ENCODE measurements at regions not wholly inside any gene's neighbourhood (a gene's known extent, or its start where the extent isn't known, plus 50 kb on each side); places are given as distances from the start of the nearest gene placed in this dataset.

GRCh38 chr16:54422569-54422978 lies 136.0 kb upstream of the IRX3 start:
- Histone ChIP-seq H3K27ac (ENCODE audit: low read length) (no peak overlapping the region), H3K4me3 (ENCODE audit: low read depth in 2 of 2, low read length in 2 of 2) (no peak overlapping the region), H3K27me3 (ENCODE audit: control insufficient read depth, insufficient read depth, low read length) (no peaks in the 10 kb centered on the region), H3K9me3 (ENCODE audit: control insufficient read depth, insufficient read depth, low read depth, low read length) (no peaks in the 10 kb centered on the region), H3K36me3 (ENCODE audit: control insufficient read depth, insufficient read depth, low read length) (no peaks in the 10 kb centered on the region), H3K4me1 (ENCODE audit: control insufficient read depth, insufficient read depth, low read length) (no peaks in the 10 kb centered on the region)
- no TSS peak for BruUV-seq (replicated peaks)
- DNase-seq (ENCODE audit: low read depth, low spot score) = no peak
- ChIA-PET CTCF (no interaction called here), POLR2A (no interaction called here)
- no peak for TF ChIP-seq POLR2AphosphoS5 (IDR thresholded peaks at IDR 0.05; ENCODE audit: low read depth, low read length)
- TF ChIP-seq SIN3A (IDR thresholded peaks at IDR 0.05; ENCODE audit: borderline replicate concordance, insufficient read depth, low read depth, low read length) = no peak
- no peak for TF ChIP-seq REST (IDR thresholded peaks at IDR 0.05; ENCODE audit: insufficient read depth in 1 of 2, low read depth in 2 of 2, low read length in 1 of 2)
- no peak for TF ChIP-seq CTCF (IDR thresholded peaks at IDR 0.05)
- no peak for TF ChIP-seq TCF7L2 (IDR thresholded peaks at IDR 0.05; ENCODE audit: low read depth, low read length)
- no peak for ATAC-seq
- in situ Hi-C loops (cut with HindIII; ENCODE audit: low pct_unique_long_range_greater_than_20kb, low sequenced_read_pairs) = no loop called here
- intact Hi-C loops (cut with micrococcal nuclease; ENCODE audit: unreplicated experiment) = no loop called here

GRCh38 chr16:54422159-54422558 lies 135.6 kb upstream of the IRX3 start:
- Histone ChIP-seq H3K27me3 (ENCODE audit: control insufficient read depth, insufficient read depth, low read length) (no peaks in the 10 kb centered on the region), H3K4me1 (ENCODE audit: control insufficient read depth, insufficient read depth, low read length) (no peaks in the 10 kb centered on the region), H3K9me3 (ENCODE audit: control insufficient read depth, insufficient read depth, low read depth, low read length) (no peaks in the 10 kb centered on the region), H3K36me3 (ENCODE audit: control insufficient read depth, insufficient read depth, low read length) (no peaks in the 10 kb centered on the region), H3K4me3 (ENCODE audit: low read depth in 2 of 2, low read length in 2 of 2) (no peak overlapping the region), H3K27ac (ENCODE audit: low read length) (no peak overlapping the region)
- ATAC-seq (no peak), DNase-seq (ENCODE audit: low read depth, low spot score) (no peak)
- ChIA-PET POLR2A (no interaction called here), CTCF (no interaction called here)
- no TSS peak for BruUV-seq (replicated peaks)
- TF ChIP-seq SIN3A (IDR thresholded peaks at IDR 0.05; ENCODE audit: borderline replicate concordance, insufficient read depth, low read depth, low read length) = no peak
- no peak for TF ChIP-seq TCF7L2 (IDR thresholded peaks at IDR 0.05; ENCODE audit: low read depth, low read length)
- TF ChIP-seq POLR2AphosphoS5 (IDR thresholded peaks at IDR 0.05; ENCODE audit: low read depth, low read length) = no peak
- TF ChIP-seq REST (IDR thresholded peaks at IDR 0.05; ENCODE audit: insufficient read depth in 1 of 2, low read depth in 2 of 2, low read length in 1 of 2) = no peak
- TF ChIP-seq CTCF (IDR thresholded peaks at IDR 0.05) = no peak
- intact Hi-C loops (cut with micrococcal nuclease; ENCODE audit: unreplicated experiment) (no loop called here), in situ Hi-C loops (cut with HindIII; ENCODE audit: low pct_unique_long_range_greater_than_20kb, low sequenced_read_pairs) (no loop called here)
